H9 (cell line): ENCODE measurements at regions not wholly inside any gene's neighbourhood (a gene's known extent, or its start where the extent isn't known, plus 50 kb on each side); places are given as distances from the start of the nearest gene placed in this dataset.

ENCODE experiments used
- DNase-seq: peaks from one replicate; pipeline ENCODE4 v3.0.0-alpha.2; 2017
- H2AFZ ChIP-seq: one replicate; pipeline ENCODE4 v1.6.1; 2013; ENCODE audit warnings: mild to moderate bottlenecking, low read length, control low read depth, moderate library complexity
- H2AK5ac ChIP-seq: 2 replicates; pipeline ENCODE4 v1.6.1; 2013; ENCODE audit warnings: low read length, control low read depth, mixed read lengths; ENCODE audit not compliant: insufficient read length
- H2BK120ac ChIP-seq: one replicate; pipeline ENCODE4 v1.6.1; 2013; ENCODE audit warnings: low read depth, mild to moderate bottlenecking, low read length, control low read depth, inconsistent platforms; ENCODE audit not compliant: poor library complexity, severe bottlenecking
- H2BK12ac ChIP-seq: 2 replicates; pipeline ENCODE4 v1.6.1; 2013; ENCODE audit warnings: low read length, control low read depth, mixed read lengths, low read depth; ENCODE audit not compliant: insufficient read length
- H2BK15ac ChIP-seq: 2 replicates; pipeline ENCODE4 v1.6.1; 2013; ENCODE audit warnings: low read depth, low read length, control low read depth
- H2BK20ac ChIP-seq: one replicate; pipeline ENCODE4 v1.6.1; 2013; ENCODE audit warnings: low read depth, mild to moderate bottlenecking, low read length, control low read depth, inconsistent platforms; ENCODE audit not compliant: poor library complexity, severe bottlenecking
- H2BK5ac ChIP-seq: 2 replicates; pipeline ENCODE4 v1.6.1; 2013; ENCODE audit warnings: low read length, control low read depth, mixed read lengths; ENCODE audit not compliant: insufficient read length
- H3K14ac ChIP-seq: 2 replicates; pipeline ENCODE4 v1.6.1; 2013; ENCODE audit warnings: low read length, control low read depth; ENCODE audit not compliant: insufficient read depth
- H3K18ac ChIP-seq: 2 replicates; pipeline ENCODE4 v1.6.1; 2013; ENCODE audit warnings: low read depth, mild to moderate bottlenecking, mixed read lengths, low read length, control low read depth; ENCODE audit not compliant: insufficient read length
- H3K23ac ChIP-seq: 2 replicates; pipeline ENCODE4 v1.6.1; 2013; ENCODE audit warnings: low read length, control low read depth, mixed read lengths, low read depth; ENCODE audit not compliant: insufficient read length
- H3K23me2 ChIP-seq: 2 replicates; pipeline ENCODE4 v1.6.1; 2013; ENCODE audit warnings: low read depth, mild to moderate bottlenecking, mixed read lengths, low read length, control low read depth; ENCODE audit not compliant: insufficient read length, poor library complexity, severe bottlenecking
- H3K27ac ChIP-seq: 2 replicates; pipeline ENCODE4 v1.5.1; 2013; ENCODE audit warnings: low read length, control low read depth, mixed read lengths, low read depth; ENCODE audit not compliant: insufficient read length
- H3K27me3 ChIP-seq: 2 replicates; pipeline ENCODE4 v1.6.1; 2013; ENCODE audit warnings: low read length, control low read depth, inconsistent platforms; ENCODE audit not compliant: insufficient read depth
- H3K4ac ChIP-seq: 2 replicates; pipeline ENCODE4 v1.6.1; 2013; ENCODE audit warnings: low read depth, mild to moderate bottlenecking, control low read depth, inconsistent platforms, low read length, moderate library complexity
- H3K4me1 ChIP-seq: 2 replicates; pipeline ENCODE4 v1.6.1; 2013; ENCODE audit warnings: low read length, control low read depth, inconsistent platforms; ENCODE audit not compliant: insufficient read depth
- H3K4me2 ChIP-seq: 2 replicates; pipeline ENCODE4 v1.6.1; 2013; ENCODE audit warnings: low read length, control low read depth, mixed read lengths; ENCODE audit not compliant: insufficient read length, insufficient read depth
- H3K56ac ChIP-seq: 2 replicates; pipeline ENCODE4 v1.6.1; 2013; ENCODE audit warnings: low read depth, mild to moderate bottlenecking, mixed read lengths, low read length, control low read depth; ENCODE audit not compliant: insufficient read length
- H3K79me1 ChIP-seq: 2 replicates; pipeline ENCODE4 v1.6.1; 2013; ENCODE audit warnings: low read depth, mild to moderate bottlenecking, moderate library complexity, low read length, control low read depth, inconsistent platforms; ENCODE audit not compliant: insufficient read depth, poor library complexity, severe bottlenecking
- H3K79me2 ChIP-seq: 2 replicates; pipeline ENCODE4 v1.6.1; 2013; ENCODE audit warnings: low read length, control low read depth, inconsistent platforms; ENCODE audit not compliant: insufficient read depth
- H3K9ac ChIP-seq: 2 replicates; pipeline ENCODE4 v1.6.1; 2013; ENCODE audit warnings: low read length, control low read depth, mixed read lengths; ENCODE audit not compliant: insufficient read length; ENCODE audit errors: extremely low read depth
- H3K9me3 ChIP-seq: one replicate; pipeline ENCODE4 v1.6.1; 2013; ENCODE audit warnings: low read depth, low read length, inconsistent platforms; ENCODE audit not compliant: control insufficient read depth
- H3T11ph ChIP-seq: one replicate; pipeline ENCODE4 v1.6.1; 2013; ENCODE audit warnings: mild to moderate bottlenecking, low read length, control low read depth, inconsistent platforms
- H4K20me1 ChIP-seq: one replicate; pipeline ENCODE4 v1.6.1; 2013; ENCODE audit not compliant: control insufficient read depth, insufficient read length, insufficient read depth
- H4K5ac ChIP-seq: 2 replicates; pipeline ENCODE4 v1.6.1; 2013; ENCODE audit warnings: low read depth, mild to moderate bottlenecking, mixed read lengths, low read length, control low read depth; ENCODE audit not compliant: insufficient read length
- H4K8ac ChIP-seq: replicated peaks from 2 replicates; pipeline ENCODE4 v1.6.1; 2013; ENCODE audit warnings: low read length, control low read depth, mixed read lengths, low read depth; ENCODE audit not compliant: insufficient read length
- H4K91ac ChIP-seq: 2 replicates; pipeline ENCODE4 v1.6.1; 2013; ENCODE audit warnings: low read depth, mild to moderate bottlenecking, moderate library complexity, mixed read lengths, low read length, control low read depth; ENCODE audit not compliant: insufficient read length
- H3K27ac Mint-ChIP-seq, 3 experiments: 2 replicates in 2 of 3; 3 replicates in 1 of 3; pipeline ENCODE4 v1.8.0; 2020 to 2021; ENCODE audit warnings: mixed read lengths in 3 of 3, mild to moderate bottlenecking in 1 of 3, moderate library complexity in 1 of 3
- H3K27me3 Mint-ChIP-seq: 2 replicates; pipeline ENCODE4 v1.8.0; 2021; ENCODE audit warnings: low read depth, mild to moderate bottlenecking, moderate library complexity, mixed read lengths
- H3K36me3 Mint-ChIP-seq, 3 experiments: 2 replicates in 2 of 3; 3 replicates in 1 of 3; pipeline ENCODE4 v1.8.0; 2020 to 2021; ENCODE audit warnings: low read depth in 3 of 3, mixed read lengths in 3 of 3; ENCODE audit not compliant: insufficient read depth in 1 of 3
- H3K4me1 Mint-ChIP-seq, 2 experiments: 2 replicates each; pipeline ENCODE4 v1.8.0; 2020; ENCODE audit warnings: mixed read lengths in 2 of 2
- H3K4me3 Mint-ChIP-seq, 2 experiments: 2 replicates in 1 of 2; 3 replicates in 1 of 2; pipeline ENCODE4 v1.8.0; 2020 to 2021; ENCODE audit warnings: mild to moderate bottlenecking in 2 of 2, mixed read lengths in 2 of 2, moderate library complexity in 1 of 2
- H3K9me3 Mint-ChIP-seq, 2 experiments: 2 replicates in 1 of 2; 3 replicates in 1 of 2; pipeline ENCODE4 v1.8.0; 2020; ENCODE audit warnings: mild to moderate bottlenecking in 2 of 2, mixed read lengths in 2 of 2, moderate library complexity in 1 of 2
- CTCF ChIP-seq: fragments of 200-600 bp; sonication (generic); conservative IDR thresholded peaks from 3 replicates; pipeline ENCODE4 v1.8.0; 2021; ENCODE audit warnings: antibody characterized with exemption, mild to moderate bottlenecking
- WGBS: extraction: QIAGEN DNeasy Blood & Tissue Kit; methylation state at CpG from one replicate; pipeline ENCODE4 v1.1.7; 2013; ENCODE audit warnings: missing lambda C conversion rate, low lambda C conversion rate, mixed read lengths; ENCODE audit not compliant: insufficient read length; ENCODE audit errors: extremely low coverage; 5-methylcytosine and 5-hydroxymethylcytosine counted together

- H3K9me3 ChIP-seq: no peaks in the 10 kb centered on the region
- H3K14ac ChIP-seq: no peak overlapping the region
- H3K4me2 ChIP-seq: no peak overlapping the region
- no peak overlapping the region for H2BK120ac ChIP-seq
- WGBS: no CpG with 5 or more reads among the region's 1 CpG
- no peak overlapping the region for H2AK5ac ChIP-seq
- H3K79me1 ChIP-seq: no peaks in the 10 kb centered on the region
- H4K5ac ChIP-seq: no peak overlapping the region
- H3K9ac ChIP-seq: no peak overlapping the region
- H2BK5ac ChIP-seq: no peak overlapping the region
- no peak overlapping the region for H3K23ac ChIP-seq
- H3K27me3 ChIP-seq: no peaks in the 10 kb centered on the region
- no peak overlapping the region for H3K4ac ChIP-seq
- H2BK20ac ChIP-seq: no peak overlapping the region
- H3K27me3 Mint-ChIP-seq: no peaks in the 10 kb centered on the region
- no peaks in the 10 kb centered on the region for H3K23me2 ChIP-seq
- H3K9me3 Mint-ChIP-seq: no peaks in the 10 kb centered on the region
- no peaks in the 10 kb centered on the region for H3K36me3 Mint-ChIP-seq
- no peak overlapping the region for H2BK12ac ChIP-seq
- no peak for DNase-seq
- peaks cover 7 to 20% of the 10 kb centered on the region in 2 experiments for H3K4me1 Mint-ChIP-seq
- no peak overlapping the region for H2BK15ac ChIP-seq
- no peak overlapping the region for H4K8ac ChIP-seq
- H3K4me3 Mint-ChIP-seq: no peak overlapping the region
- no peak for TF ChIP-seq CTCF
- H3K27ac ChIP-seq: no peak overlapping the region
- no peaks in the 10 kb centered on the region; the same call in 1 of the 2 replicates for H3K4me1 ChIP-seq
- H4K20me1 ChIP-seq: no peaks in the 10 kb centered on the region
- H2AFZ ChIP-seq: no peak overlapping the region
- no peak overlapping the region for H3K56ac ChIP-seq
- no peak overlapping the region for H3T11ph ChIP-seq
- H4K91ac ChIP-seq: no peak overlapping the region
- H3K27ac Mint-ChIP-seq: no peak overlapping the region
- H3K18ac ChIP-seq: no peak overlapping the region
- no peaks in the 10 kb centered on the region for H3K79me2 ChIP-seq
These were observed 569.4 kb downstream of the GABRG1 start for GRCh38 chr4:45554423-45554822.
